ENCODE measurements at regions not wholly inside any gene's neighbourhood (a gene's known extent, or its start where the extent isn't known, plus 50 kb on each side); places are given as distances from the start of the nearest gene placed in this dataset.
"Not testable (repeated sequence)": the region's sequence is repeated elsewhere in the genome, so short reads cannot be mapped to it uniquely, and the experiment has no call there.

GRCh38 chr3:26375843-26376530, 246.6 kb upstream of the LRRC3B start:
- DNase-seq (ENCODE audit: low read depth): no peak

- no peak for DNase-seq (ENCODE audit: low read depth)
These were observed 241.2 kb upstream of the LRRC3B start for GRCh38 chr3:26381411-26381810.

- DNase-seq (ENCODE audit: low read depth): no peak
These were observed 215.9 kb upstream of the LRRC3B start for GRCh38 chr3:26406636-26407035.

DNA sequence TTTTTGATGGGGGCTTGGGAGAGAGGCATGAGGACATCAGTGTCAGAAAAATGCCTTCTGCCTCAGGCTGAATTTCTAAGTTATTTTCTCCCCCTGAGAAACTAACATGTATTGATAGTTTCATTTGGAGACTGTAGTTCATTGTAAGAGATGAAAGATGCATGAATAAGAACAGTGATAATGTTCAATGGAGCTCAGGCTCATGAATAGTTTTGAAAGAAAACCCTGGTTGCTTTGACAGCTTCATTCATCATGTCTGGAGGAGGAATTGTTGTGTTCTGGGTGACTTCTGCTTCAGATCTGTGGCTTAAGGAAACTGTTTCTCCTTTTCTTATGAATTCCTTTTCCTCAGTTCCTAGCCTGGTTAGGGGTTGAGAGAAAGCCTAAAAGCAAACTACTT, 204.0 kb upstream of the LRRC3B start:
- no peak for DNase-seq (ENCODE audit: low read depth)

DNA sequence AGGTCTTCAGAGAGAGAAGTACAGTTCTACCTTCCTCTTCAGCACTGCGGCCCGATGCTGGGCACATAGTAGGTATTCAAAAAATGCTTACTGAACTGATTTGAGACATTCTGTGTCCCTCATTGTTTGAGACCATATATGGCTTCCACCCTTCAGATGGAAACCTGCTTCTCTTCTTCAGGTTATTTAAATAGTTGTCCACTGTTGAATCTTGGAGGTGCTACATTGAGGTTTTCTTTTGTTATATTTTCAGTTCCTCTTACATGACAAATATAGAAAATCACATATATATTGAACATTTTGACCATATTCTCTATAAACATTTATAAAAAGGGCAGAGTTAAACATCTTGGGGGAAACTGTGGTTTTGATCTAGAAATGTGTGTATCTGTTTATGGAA, 200.2 kb upstream of the LRRC3B start:
- no peak for DNase-seq (ENCODE audit: low read depth)

DNA sequence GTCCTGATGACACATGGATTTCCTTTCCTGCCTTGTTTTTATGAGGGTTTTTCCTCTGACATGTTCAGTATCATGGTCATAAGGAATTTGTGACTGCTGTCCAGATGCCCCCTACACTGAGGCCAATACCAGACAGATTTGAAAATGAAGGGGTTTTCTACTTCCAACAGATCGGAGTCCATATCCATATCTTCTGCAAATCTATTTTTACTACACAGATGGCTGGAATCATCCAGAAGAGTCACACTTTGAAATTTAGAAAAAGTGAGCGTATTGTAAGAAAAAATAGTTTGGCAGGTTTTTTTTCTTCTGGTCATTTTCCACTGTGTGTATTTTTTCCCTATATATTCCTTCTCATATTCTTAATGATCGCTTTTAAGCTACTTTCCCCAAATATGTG, 197.5 kb upstream of the LRRC3B start:
- DNase-seq (ENCODE audit: low read depth): no peak

DNA sequence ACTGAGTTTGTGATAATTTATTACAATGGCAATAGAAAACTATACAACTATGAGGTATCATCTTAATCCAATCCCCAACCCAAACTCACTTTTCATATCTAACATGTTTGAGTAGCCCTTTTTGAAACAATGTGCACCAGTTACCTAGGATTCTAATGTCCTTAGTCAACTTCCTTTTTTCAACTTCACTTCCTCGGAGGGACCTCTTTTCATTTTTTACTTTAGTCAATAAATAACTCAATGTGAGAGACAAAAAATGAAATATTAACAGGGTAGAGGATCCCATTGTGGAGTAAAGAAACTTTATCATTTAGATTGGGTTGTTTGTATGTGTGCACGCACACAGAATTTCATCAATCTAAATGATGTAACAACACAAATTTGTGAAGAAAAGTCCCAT, 193.6 kb upstream of the LRRC3B start:
- no peak for DNase-seq (ENCODE audit: low read depth)

DNA sequence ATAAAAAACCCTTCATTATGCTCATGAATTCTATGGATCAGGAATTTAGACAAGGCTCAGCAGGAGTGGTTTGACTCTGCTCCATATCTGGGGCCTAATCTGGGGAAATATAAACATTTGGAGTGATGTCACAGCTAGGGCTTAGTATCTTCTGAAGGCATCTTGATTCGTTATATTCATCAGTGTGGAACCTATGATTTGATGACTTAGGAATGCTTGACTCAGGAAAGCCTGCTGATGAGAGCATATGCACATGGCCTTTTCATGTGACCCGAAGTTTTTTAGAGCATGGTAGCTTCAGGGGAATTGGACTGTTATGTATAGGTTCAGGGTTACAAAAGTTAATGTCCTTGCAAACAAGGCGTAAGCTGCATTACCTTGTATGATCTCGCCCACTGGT, 184.9 kb upstream of the LRRC3B start:
- DNase-seq (ENCODE audit: low read depth): no peak

GRCh38 chr3:26438325-26438940, 184.1 kb upstream of the LRRC3B start:
- DNase-seq (ENCODE audit: low read depth): no peak

DNA sequence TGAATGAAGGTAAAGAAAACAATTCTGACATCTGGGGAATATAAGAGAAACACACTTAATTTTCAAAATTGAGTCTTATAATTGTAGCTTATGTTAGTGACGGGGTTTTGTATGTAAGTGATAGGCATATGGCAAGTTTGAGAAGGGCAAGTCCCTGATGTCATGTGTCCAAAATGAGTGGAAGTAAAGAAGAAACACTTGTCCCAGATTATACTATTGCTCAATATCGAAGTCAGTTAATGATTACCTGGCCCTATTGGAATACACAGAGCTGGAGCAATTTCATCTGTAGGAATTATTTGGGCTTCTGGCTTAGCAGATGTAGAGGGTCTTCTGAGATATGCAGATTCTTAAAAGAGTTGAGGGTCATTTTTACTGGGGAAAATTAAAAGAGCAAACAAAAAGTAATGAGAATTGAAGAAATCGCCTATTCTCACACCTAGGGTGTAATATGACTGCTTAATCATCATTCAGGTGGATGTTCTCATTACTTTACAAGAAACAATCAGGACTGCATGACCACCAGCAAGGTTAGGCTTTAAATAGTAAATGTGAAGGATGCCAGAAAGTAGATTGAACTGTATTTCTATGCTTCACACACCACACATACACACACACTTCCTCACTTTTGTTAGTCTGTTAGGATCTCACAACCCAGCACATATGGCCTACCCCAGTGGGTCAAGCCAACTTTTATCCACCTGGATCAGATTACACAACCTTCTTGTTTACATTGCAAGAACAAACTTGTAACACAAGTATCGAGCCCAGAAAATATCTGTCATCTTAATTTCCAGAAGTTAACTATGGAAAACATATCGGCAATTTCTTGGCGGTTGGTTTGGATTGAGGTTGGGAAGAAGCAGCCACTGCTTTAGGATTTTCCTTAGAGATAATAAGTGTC, 183.3 kb upstream of the LRRC3B start:
- DNase-seq (ENCODE audit: low read depth): no peak

DNA sequence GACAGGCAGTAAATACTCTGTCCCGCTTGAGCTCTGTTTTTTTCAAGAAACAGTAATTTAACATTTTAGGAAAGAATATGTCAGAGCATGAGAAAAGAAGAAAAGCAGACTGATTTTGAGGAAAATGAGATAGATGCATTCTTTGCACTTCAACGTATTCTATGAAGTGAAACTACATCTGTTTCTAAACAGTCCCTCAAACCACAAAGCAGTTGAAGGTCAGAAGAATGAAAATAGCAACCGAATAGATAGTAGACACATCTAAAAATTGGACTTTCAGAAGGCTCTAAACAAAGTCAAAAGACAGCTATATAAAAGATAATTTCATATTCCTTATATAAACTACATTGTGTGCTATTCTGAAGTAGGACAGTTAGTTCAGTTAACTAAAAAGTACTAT, 172.6 kb upstream of the LRRC3B start:
- DNase-seq (ENCODE audit: low read depth): no peak

DNA sequence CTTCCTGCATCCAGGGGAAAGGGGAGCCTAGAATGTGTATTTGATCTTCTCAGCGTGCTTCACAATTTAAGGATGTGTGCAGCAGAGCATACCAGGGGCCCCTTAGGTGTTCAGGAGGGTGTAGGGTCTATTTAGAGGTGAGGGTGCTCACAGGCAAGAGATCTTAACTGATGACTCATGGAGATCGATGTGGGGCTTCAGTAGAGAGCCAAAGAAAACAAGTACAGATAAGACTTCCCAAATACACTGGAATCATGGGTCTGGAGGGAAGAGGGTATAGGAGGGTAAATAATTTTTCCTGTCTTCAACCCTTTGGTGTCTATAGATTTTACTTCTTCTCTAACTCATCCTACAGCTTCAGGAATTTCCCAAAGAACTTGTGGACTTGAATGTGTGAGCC, 170.2 kb upstream of the LRRC3B start:
- no peak for DNase-seq (ENCODE audit: low read depth)

DNA sequence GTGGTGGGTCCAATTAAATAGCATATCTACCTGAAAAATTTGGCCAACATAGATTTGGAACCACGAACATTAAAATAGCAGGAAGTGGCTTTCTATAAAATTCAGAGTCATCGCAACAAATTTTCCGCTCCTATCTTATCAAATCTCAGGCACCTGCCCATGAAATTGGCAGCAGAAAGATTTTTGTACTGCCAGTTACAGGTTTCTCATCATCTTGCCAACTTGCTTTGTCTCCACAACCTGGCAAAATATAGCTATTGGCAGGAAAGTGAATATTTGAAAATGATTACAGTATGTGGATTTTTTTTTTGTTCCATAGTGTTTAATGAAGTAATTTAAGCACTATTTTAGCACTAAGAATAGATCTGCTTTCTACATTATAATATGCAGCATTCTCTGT, 161.6 kb upstream of the LRRC3B start:
- DNase-seq (ENCODE audit: low read depth): no peak

DNA sequence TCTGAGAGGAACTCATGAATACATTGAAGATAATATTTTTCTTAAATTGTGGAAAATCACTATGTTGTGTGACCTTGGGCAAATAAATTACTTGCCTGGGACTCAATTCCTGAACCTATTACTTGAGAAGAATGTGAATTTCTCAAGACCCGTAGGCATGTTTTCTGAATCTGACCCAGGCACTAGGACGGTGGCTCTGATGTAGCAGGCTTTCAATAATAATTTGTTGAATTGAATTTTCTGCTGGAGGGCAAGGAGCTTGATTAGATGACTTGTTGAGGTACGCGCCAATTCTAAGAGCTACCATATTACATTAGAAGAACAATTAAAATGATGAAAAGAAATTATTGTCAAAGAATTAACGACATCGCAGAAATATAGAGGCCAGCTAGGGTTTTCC, 150.2 kb upstream of the LRRC3B start:
- no peak for DNase-seq (ENCODE audit: low read depth)

- DNase-seq (ENCODE audit: low read depth): no peak
These were observed 147.9 kb upstream of the LRRC3B start for GRCh38 chr3:26474706-26475105.

GRCh38 chr3:26480377-26480776, 142.2 kb upstream of the LRRC3B start:
- no peak for DNase-seq (ENCODE audit: low read depth)

GRCh38 chr3:26484140-26484539, 138.4 kb upstream of the LRRC3B start:
- DNase-seq (ENCODE audit: low read depth): no peak

- no peak for DNase-seq (ENCODE audit: low read depth)
These were observed 124.3 kb upstream of the LRRC3B start for GRCh38 chr3:26498271-26498670.

GRCh38 chr3:26505399-26505798, 117.2 kb upstream of the LRRC3B start:
- DNase-seq (ENCODE audit: low read depth): no peak

GRCh38 chr3:26514445-26515029, 108.0 kb upstream of the LRRC3B start:
- not testable (repeated sequence) for DNase-seq (ENCODE audit: low read depth)

- DNase-seq (ENCODE audit: low read depth): no peak
These were observed 107.2 kb upstream of the LRRC3B start for GRCh38 chr3:26515351-26515750.

DNA sequence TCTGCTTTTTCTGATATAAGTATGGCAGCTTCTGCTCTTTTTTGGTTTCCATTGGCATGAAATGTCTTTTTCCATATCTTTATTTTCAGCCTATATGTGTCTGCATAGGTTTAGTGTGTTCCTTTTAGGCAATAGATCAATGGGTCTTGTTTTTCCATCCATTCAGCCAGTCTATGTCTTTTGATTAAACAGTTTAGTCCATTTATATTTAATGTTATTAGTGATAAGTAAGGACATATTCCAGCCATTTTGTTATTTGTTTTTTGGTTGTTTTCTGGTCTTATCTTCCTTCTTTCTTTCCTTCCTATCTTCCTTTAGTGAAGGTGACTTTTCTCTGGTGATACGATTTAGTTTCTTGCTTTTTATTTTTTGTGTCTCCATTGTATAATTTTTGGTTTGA, 101.3 kb upstream of the LRRC3B start:
- no peak for DNase-seq (ENCODE audit: low read depth)

- no peak for DNase-seq (ENCODE audit: low read depth)
These were observed 99.7 kb upstream of the LRRC3B start for GRCh38 chr3:26522919-26523318.
